GM12891 (cell line): ENCODE measurements at regions not wholly inside any gene's neighbourhood (a gene's known extent, or its start where the extent isn't known, plus 50 kb on each side); places are given as distances from the start of the nearest gene placed in this dataset.

Source experiments
- POLR2A ChIP-seq: IDR thresholded peaks from 2 replicates; pipeline ENCODE4 v1.6.1; 2011; ENCODE audit warnings: low read depth, low read length, control low read depth
- POLR2AphosphoS5 ChIP-seq: IDR thresholded peaks from 2 replicates; pipeline ENCODE4 v1.6.1; 2011; ENCODE audit warnings: low read depth, low read length, control low read depth

GRCh38 chrX:117274965-117275364 lies 812.2 kb upstream of the CT83 start:
- TF ChIP-seq POLR2AphosphoS5 (no peak), POLR2A (no peak)
